ENCODE measurements at regions not wholly inside any gene's neighbourhood (a gene's known extent, or its start where the extent isn't known, plus 50 kb on each side); places are given as distances from the start of the nearest gene placed in this dataset.

GRCh38 chr2:175792881-175793280 lies 209.2 kb downstream of the LNPK start:
- TF ChIP-seq CTCF (IDR thresholded peaks at IDR 0.05) (no peak), POLR2A (IDR thresholded peaks at IDR 0.05) (no peak)
